Midbrain (tissue), 1 donor: ENCODE measurements at regions not wholly inside any gene's neighbourhood (a gene's known extent, or its start where the extent isn't known, plus 50 kb on each side); places are given as distances from the start of the nearest gene placed in this dataset.
"Not testable (repeated sequence)": the region's sequence is repeated elsewhere in the genome, so short reads cannot be mapped to it uniquely, and the experiment has no call there.

ENCODE experiments used
- DNase-seq: peaks from one replicate; lab custom pipeline; 2025; lab: John Stamatoyannopoulos, UW

DNA sequence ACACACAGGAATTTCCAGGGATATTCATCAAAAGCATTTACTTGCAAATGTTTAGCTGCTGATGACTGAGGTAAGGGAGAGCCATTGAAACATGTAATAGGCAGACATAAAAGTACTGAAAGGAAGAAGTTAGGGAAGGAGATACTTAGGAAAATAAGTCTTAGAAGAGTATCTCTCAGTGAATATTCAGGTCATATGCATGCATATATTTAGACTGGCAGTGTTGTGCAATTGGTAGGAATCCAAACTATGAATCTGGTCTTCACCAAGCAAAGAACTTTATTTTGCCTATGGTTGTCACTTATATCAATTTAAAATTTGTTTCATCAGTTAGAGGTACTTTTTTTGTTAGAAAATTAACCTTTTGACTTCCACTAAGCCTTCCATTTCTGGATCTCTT is 1490.7 kb downstream of the SUCLG1 start:
- no peak for DNase-seq

DNA sequence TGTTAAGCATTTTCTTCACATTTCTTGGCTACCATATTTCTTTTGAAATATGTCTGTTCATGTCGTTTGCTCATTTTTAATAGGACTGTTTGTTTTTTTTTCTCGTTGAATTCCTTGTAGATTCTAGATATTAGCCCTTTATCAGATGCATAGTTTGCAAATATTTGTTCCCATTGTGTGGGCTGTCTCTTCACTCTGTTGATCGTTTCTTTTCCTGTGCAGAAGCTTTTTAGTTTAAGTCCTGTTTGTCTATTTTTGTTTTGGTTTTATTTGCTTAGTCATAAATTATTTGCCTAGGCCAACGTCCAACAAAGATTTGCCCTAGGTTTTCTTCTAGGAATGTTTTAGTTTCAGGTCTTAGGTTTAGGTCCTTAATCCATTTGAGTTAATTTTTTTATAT is 1494.7 kb downstream of the SUCLG1 start:
- no peak for DNase-seq

DNA sequence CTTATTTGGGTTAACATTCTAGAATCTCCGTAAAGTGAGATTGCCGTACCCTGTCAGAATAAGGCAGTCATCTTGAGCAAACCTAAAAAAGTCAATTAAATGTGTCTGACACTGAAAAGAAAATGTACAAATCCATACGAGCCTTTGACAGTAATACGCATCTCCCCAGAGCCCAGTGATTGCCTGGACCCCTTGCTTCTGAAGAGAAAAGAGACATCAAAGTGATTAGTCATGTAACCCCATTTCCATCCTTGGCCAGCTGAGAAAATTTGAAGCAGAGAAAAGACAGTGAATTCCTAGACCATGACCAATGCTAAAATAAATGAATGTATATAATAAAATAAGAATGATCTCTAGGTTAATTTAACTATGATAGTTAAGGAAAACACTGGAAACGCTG is 1499.4 kb downstream of the SUCLG1 start:
- no peak for DNase-seq

DNA sequence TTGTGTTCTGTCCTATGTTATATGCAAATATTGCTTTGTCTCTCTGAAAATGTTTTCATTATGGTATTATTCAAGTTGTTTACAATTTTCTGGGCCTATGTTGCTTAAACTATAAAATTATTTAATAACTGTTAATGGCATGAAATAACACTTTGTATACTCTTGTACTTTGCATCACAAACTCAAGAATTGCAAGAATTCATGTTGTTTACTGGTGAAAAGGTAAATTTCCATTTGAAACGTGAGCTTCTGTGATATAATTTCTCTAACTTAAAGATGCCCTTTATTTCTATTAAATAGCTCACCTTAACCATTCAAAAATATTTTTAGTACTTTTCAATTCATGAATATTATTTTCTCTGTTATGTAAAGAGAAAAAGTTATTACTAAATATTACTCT is 1504.2 kb downstream of the SUCLG1 start:
- no peak for DNase-seq

DNA sequence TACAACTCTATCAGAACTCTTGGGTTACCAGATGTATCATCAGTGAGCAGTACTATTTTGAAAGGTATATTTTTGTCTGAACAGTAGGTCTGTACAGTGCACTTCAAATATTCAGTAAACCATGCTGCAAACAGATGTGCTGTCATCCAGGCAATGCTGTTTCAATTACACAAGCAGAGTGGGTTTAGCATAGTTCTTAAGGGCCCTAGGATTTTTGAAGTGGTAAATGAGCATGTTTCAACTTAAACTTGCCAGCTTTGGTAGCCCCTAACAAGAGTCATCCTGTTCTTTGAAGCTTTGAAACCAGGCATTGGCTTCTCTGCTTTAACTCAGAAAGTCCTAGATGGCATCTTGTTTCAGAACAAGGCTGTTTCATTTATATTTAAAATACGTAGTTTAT is 1519.9 kb downstream of the SUCLG1 start:
- no peak for DNase-seq

DNA sequence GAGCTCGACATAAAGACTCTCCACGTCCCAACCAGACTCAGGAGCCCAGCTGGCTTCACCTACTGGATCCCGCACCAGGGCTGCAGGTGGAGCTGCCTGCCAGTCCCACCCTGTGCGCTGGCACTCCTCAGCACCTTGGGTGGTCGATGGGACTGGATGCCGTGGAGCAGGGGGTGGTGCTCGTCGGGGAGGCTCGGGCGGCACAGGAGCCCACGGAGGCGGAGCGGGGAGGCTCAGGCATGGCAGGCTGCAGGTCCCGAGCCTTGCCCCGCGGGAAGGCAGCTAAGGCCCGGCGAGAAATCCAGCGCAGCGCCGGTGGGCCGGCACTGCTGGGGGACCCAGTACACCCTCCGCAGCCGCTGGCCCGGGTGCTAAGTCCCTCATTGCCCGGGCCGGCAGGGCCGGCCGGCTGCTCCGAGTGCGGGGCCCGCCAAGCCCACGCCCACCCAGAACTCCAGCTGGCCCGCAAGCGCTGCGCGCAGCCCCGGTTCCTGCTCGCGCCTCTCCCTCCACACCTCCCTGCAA is 1520.7 kb downstream of the SUCLG1 start:
- DNase-seq = not testable (repeated sequence)

DNA sequence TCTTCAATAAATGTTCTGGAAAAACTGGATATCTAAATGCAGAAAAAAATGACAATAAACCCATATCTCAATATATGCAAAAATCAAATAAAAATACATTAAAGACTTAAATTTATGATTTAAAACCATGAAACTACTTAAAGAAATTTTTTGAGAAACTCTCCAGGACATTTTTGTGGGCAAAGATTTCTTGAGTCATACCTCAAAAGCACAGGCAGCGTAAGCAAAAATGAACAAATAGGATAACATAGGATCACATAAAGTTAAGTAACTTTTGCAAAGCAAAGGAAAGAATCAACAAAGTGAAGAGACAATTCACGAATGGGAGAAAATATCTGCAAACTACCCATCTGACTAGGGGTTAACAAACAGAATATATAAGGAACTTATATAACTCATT is 1545.5 kb downstream of the SUCLG1 start:
- no peak for DNase-seq

DNA sequence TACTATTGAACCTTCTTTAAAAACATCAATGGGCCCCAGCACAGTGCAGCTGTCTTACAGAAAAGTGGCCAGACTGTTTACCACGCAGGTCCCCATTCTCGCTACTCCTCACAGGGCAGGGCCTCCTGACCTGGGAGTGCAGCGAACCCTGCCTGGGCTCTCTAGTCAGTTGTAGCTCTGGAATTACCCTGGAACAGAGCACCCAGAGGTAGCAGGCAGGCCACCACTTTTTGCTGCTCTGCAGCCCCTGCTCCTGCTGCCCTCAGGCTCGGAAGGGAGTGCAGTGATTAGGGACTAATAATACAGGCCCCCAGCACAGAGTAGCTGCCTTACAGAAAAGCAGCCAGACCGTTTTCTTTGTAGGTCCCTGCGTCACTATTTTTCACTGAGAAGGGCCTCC is 1563.0 kb downstream of the SUCLG1 start:
- DNase-seq = no peak

DNA sequence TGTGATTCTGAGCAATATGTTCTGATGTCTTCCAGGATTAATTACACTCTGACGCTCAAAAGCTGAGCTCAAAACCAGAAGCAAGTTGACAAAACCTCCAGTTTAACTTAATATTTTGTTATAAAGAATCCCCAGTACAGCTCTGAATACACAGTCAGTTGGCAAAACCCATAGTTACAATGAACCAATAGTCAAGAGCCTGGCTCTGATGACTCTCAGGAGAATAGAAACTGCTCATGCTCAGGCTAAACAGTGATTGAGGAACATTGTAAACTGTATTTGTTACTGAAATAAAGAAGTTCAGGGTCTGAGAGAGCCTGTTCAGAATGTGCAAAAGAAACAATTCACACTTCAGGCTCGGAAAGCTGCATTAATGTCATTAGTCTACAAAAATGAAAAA is 1565.9 kb downstream of the SUCLG1 start:
- DNase-seq = no peak

DNA sequence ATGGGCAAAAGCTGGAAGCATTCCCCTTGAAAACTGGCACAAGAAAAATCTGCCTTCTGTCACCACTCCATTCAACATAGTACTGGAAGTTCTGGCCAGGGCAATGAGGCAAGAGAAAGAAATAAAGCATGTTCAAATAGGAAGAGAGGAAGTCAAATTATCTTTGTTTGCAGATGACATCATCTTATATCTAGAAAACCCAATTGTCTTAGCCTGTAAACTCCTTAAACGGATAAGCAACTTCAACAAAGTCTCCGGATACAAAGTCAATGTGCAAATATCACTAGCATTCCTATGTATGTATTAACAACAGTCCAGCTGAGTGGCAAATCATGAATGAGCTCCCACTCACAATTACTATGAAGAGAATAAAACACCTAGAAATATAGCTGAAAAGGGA is 1579.3 kb downstream of the SUCLG1 start:
- DNase-seq = no peak

DNA sequence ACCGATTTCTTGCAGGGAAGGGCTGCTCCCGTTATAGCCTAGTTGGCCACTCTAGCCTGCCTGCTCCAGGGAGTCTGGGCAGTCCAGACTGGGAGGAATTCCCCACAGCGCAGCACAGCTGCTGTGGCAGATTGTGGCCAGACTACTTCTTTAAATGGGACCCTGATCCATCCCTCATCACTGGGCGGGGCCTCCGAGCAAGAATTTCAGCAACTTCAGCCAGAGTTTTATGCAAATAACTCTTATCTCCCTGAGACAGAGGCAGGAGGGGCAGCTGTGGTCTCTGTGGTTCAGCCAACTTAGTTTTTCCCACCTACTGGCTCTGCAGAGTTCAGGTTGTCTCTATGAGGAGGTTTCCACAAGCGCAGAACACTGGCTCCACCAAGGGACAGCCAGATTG is 1583.2 kb downstream of the SUCLG1 start:
- no peak for DNase-seq

DNA sequence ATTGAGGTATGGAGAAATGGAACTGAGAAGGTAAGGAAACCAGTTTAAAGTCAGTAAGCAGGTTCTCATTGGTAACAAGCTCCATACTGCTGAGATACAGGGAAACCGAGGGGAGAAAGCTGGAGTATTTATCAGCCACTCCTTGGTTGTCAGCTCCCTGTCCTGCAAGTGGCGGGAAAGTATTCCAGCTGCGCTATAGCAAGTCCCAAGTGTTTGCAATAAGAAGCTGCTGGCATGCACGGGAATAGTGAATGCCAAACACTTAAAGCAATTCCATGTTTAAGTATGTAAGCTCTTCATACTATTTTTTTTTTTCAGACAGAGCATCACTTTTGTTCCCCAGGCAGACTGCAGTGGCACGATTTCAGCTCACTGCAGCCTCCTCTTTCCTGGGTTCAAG is 1601.1 kb downstream of the SUCLG1 start:
- DNase-seq = no peak

DNA sequence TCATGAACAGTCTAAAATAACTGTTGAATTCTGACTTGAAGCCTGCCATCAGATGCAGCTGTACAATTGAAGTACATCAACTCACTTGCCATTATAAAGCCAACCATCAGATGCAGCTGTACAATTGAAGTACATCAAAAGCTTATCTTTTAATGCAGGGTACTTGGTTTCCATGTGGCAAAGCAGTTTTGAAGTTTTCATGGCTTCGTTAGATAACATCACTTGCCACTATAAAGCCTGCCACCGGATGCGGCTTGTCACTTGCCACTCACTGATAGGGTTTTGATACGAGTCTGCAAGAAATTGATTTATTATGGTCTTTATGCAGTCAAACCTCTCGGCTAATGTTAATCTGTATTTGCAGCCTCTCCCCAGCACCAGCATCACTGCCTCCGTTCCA is 1605.8 kb downstream of the SUCLG1 start:
- no peak for DNase-seq

DNA sequence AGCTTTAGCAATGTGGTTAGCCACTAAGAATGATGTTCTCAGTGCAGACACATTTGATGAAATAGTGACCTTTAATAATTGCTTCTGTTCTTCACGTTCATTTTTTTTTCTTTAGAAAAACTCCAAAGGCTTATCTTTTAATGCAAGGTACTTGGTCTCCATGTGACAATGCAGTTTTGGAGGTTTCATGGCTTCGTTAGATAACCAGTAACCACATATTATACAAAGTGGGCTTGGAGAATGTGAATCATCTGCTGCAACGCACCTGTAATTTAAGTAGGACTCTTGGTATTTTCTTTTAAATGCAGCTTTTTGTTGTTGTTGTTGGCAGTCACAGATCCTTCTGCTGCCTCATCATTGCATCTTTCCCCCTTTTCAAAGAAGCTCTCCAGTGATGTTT is 1606.3 kb downstream of the SUCLG1 start:
- DNase-seq = no peak

DNA sequence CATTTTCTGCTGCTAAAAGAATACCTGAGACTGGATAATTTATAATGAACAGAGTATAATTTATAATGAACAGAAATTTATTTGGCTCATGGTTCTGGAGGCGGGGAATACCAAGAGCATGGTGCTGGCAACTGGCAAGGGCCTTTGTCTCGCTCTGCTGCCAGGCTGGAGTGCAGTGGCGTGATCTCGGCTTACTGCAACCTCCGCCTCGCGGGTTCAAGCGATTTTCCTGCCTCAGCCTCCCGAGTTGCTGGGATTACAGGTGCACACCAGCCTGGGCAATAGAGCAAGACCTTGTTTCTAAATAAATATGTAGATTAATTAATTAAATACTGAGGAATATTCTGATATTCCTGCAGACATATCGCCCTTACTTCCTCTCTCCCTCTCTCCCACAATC is 1610.8 kb downstream of the SUCLG1 start:
- DNase-seq = no peak

DNA sequence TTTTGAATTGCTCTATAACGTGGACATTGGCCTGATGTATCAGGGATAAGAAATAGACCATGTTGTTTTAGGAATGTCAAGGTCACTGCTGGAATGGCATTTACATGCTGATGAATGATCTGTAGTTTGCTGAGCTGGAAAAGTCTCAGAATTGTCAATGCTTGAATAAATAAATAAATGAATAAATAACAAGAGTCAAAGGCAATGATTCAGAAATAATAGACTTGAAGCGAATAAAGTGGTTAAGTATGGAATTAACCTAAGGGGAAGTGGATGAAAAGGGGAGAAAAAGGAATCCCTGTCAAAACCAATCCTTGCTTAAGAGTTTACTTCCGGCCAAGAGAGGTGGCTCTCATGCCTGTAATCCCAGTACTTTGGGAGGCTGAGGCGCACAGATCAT is 1620.0 kb downstream of the SUCLG1 start:
- DNase-seq = no peak

DNA sequence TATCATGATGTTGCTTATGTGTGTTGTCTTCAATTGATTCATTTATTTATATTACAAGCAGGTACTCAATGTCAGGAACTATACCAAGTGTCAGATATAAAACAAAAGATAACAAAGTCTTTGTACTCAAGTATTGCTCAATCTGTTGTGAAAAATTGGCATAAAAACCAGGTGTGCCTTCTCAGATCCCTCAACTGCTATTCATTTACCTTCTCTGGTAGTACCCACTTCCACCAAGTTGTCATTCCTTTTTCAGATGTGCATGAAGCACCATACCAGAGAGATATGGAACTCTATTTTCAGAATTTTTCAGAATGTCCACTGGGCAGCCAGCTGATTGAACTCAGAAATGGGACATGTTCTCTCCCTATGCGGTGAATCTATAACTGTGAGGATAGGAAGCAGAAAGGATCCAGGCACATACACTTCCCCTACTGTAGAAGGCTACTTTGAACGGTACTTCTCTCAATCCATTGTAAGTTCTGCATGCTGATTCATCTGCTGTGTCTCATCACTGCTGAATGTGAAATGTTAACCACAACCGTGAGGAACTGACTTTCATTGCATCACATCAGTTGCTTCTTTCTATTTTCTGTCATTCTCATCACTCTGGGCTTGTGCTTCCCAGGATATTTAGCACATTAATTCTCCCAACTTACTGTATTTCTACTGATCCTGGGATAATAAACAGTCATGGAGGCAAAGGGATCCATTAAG is 1621.3 kb downstream of the SUCLG1 start:
- no peak for DNase-seq

DNA sequence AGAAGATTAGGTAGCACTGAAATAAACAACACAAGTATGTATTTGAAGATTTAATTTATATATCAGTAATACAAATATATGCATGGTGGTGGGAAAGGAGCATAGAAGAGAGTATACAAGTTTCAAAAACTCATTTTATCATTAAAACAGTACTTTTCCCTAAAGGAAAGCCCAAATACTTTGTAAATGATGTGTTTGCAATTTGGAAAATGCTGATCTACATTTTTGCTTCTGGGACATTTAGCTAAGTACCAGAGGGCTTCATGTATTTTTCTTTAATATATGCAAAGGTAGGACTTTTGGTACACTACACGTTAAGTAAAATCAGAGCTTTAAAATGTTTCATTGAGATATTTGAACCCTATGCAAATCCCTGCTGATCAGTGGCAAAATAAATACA is 1624.2 kb downstream of the SUCLG1 start:
- DNase-seq = no peak

DNA sequence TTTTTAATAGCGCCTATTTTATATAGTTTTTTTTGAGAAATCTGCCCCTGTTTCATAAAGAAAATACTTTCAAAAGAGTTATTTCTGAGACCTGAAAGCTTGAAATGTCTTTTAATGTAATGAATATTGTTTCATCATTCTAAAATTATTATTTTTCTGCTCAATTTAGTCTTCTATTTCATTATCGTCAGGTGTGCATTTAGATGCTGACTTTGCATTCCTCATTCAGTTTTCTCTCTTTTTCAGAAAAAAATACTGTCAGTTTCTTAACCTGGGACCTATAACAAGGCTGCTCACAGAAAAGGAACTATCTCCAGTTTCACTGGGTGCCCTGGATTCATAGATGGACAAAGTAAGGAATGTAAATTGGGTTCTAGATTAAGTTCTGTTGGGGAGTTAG is 1631.7 kb downstream of the SUCLG1 start:
- DNase-seq = no peak

DNA sequence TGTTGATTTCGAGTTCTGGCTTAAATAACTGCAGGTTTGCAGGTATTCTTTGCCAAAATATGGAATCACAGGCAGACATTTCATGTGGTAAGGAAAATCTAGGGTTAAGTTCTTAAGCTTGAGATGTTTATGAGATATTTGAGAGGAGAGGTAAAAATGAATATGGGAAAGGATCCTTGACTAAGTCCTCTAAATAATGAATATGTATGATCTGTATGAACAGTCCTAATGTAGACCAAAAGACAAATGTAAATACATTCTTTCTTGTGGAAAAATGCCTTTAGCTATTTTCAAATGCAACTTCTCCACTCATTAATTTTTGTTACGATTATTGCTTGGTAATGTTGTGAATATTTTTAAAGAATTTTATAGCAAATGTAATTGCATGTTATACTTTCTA is 1632.6 kb downstream of the SUCLG1 start:
- DNase-seq = no peak

DNA sequence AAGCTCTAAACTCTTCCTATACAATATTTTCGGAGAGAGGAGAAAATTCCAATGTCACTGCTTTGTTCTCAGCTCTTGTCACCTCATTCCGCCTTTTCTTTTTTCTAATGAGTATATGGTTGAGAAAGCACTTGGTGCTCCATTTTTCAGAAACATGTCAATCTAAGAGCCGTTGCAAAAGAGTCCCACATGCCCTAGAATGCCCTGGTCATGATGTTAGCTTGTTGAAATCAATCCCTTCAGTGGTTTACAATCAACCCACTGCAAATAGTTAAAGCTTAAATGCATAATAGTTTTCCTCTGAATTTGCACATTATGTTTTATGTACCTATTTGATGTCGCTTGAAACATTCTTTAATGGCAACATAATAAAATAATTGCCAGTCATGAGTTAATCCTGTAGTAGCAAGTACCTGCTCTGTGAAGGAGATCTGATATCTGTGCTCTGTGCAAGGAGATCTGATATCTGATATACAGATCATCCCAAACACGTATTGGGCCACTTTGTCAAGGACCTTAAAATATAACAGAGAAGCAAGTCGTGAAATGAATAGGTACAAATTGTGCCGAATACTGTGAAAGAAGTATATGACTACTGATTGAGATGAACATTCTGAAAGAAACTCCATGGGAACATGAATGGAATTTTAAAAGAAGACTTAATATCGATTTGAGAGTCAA is 1633.5 kb downstream of the SUCLG1 start:
- no peak for DNase-seq

DNA sequence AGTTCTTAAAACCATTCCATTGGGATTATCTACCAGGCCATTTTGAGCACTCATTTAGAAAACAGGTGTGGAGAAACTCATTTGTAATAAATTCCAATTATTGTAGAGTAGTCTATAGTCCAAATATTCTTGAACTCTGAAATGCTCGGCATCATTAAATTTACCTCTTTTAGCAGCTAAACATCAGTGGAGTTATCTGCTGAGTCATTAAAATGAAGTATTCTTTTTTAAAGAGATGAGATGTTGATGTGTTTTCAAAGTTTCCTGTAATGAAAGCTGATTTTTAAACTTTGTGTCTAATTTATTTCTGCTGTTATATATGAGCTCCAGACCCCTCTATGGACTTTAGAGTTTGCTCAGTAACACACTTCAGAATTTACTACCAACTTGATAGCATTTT is 1635.2 kb downstream of the SUCLG1 start:
- no peak for DNase-seq

DNA sequence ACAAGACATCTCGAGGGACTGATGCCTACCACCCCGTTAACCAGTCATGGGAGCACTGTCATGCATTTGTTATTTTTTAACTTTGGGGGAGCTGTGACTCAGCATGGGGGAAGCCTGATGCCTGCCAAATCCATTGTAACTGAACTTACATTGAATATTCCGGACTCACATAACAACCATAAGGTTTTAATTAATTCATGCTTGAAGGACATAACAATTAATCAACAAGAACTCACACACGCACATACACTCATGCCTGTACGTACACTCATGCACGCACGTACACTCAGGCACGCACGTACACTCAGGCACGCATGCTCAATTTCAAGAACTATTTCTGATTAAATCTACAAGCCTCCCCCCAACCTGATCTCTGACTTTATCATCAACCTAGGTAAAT is 1639.1 kb downstream of the SUCLG1 start:
- no peak for DNase-seq

DNA sequence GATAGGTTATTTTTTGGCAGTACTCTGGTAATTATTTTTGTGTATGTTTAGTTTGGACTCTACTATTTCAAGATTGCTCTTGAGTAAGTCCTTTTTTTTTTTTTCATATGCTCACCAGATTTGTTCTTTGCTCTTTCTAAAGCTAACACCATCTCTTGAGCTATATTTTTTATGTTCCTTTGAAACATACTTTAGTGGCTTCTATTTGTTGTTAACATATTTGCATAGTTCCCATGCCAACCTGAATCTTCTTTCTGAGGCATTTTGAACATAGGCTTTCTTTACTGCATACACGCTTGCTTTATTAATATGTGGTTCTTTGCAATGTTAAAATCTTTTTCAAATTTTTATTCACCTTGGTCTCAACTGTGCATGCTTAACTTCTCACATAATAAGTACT is 1644.9 kb downstream of the SUCLG1 start:
- no peak for DNase-seq
